ENCODE measurements at regions not wholly inside any gene's neighbourhood (a gene's known extent, or its start where the extent isn't known, plus 50 kb on each side); places are given as distances from the start of the nearest gene placed in this dataset.

GRCh38 chr18:56329536-56329935 is 308.9 kb downstream of the TXNL1 start:
- no peak for TF ChIP-seq CUX1 (IDR thresholded peaks at IDR 0.05; ENCODE audit: insufficient replicate concordance, low read depth, low read length)
- no peak for TF ChIP-seq USF1 (IDR thresholded peaks at IDR 0.05; ENCODE audit: borderline replicate concordance, extremely low read length, insufficient read depth, low read depth, low read length)
- no peak for TF ChIP-seq MXI1 (IDR thresholded peaks at IDR 0.05; ENCODE audit: low read depth, low read length)
- no peak for TF ChIP-seq CREB1 (IDR thresholded peaks at IDR 0.05; ENCODE audit: low read depth)
- no peak for TF ChIP-seq CTCF (IDR thresholded peaks at IDR 0.05 in 2 of 3, conservative IDR thresholded peaks at IDR 0.05 in 1 of 3; ENCODE audit: control insufficient read depth in 2 of 3, extremely low read depth in 1 of 3, insufficient read depth in 1 of 3, low read depth in 3 of 3, low read length in 3 of 3)
- no peak for TF ChIP-seq POLR2A (IDR thresholded peaks at IDR 0.05; ENCODE audit: low read depth, low read length)
- TF ChIP-seq ZNF207 (IDR thresholded peaks at IDR 0.05; ENCODE audit: borderline replicate concordance), result no peak
- no peak for TF ChIP-seq TARDBP (IDR thresholded peaks at IDR 0.05; ENCODE audit: borderline replicate concordance)
- no peak for TF ChIP-seq POLR2AphosphoS5 (IDR thresholded peaks at IDR 0.05; ENCODE audit: low read length)
